DMS79 treated with DMSO at 0.1 percent for 48 hours (cell line): ENCODE measurements at regions not wholly inside any gene's neighbourhood (a gene's known extent, or its start where the extent isn't known, plus 50 kb on each side); places are given as distances from the start of the nearest gene placed in this dataset.
"Not testable (repeated sequence)": the region's sequence is repeated elsewhere in the genome, so short reads cannot be mapped to it uniquely, and the experiment has no call there.

Source experiments
- DNase-seq: peaks from one replicate; lab custom pipeline; 2025; lab: John Stamatoyannopoulos, UW

GRCh38 chr6:21918666-21919065 is 325.1 kb downstream of the SOX4 start:
- no peak for DNase-seq

- no peak for DNase-seq
Observed at GRCh38 chr6:21922086-21922485, 328.5 kb downstream of the SOX4 start.

- DNase-seq, result no peak
Observed at GRCh38 chr6:21924002-21924401, 330.5 kb downstream of the SOX4 start.

GRCh38 chr6:21928827-21929226 is 335.3 kb downstream of the SOX4 start:
- DNase-seq, result no peak

GRCh38 chr6:21931641-21932335 is 338.2 kb downstream of the SOX4 start:
- DNase-seq, result no peak

- no peak for DNase-seq
Observed at GRCh38 chr6:21933351-21933750, 339.8 kb downstream of the SOX4 start.

- DNase-seq, result no peak
Observed at GRCh38 chr6:21935142-21935541, 341.6 kb downstream of the SOX4 start.

- DNase-seq, result no peak
Observed at GRCh38 chr6:21935561-21936028, 342.0 kb downstream of the SOX4 start.

- no peak for DNase-seq
Observed at GRCh38 chr6:21937466-21937865, 343.9 kb downstream of the SOX4 start.

GRCh38 chr6:21939066-21939465 is 345.5 kb downstream of the SOX4 start:
- DNase-seq, result not testable (repeated sequence)

- no peak for DNase-seq
Observed at GRCh38 chr6:21941926-21942325, 348.4 kb downstream of the SOX4 start.

GRCh38 chr6:21942897-21943296 is 349.3 kb downstream of the SOX4 start:
- no peak for DNase-seq

- no peak for DNase-seq
Observed at GRCh38 chr6:21946298-21946783, 350.5 kb downstream of the PRL start.

- DNase-seq, result not testable (repeated sequence)
Observed at GRCh38 chr6:21947227-21947626, 349.6 kb downstream of the PRL start.

GRCh38 chr6:21947731-21948386 is 349.0 kb downstream of the PRL start:
- no peak for DNase-seq

- peak; percentile 93 for DNase-seq
Observed at GRCh38 chr6:21949211-21949801, 347.5 kb downstream of the PRL start.

GRCh38 chr6:21952367-21952766 is 344.5 kb downstream of the PRL start:
- no peak for DNase-seq

GRCh38 chr6:21953831-21954801 is 342.7 kb downstream of the PRL start:
- peak; percentile 18 for DNase-seq

- no peak for DNase-seq
Observed at GRCh38 chr6:21955053-21955595, 341.7 kb downstream of the PRL start.

- DNase-seq, result no peak
Observed at GRCh38 chr6:21955951-21956350, 340.9 kb downstream of the PRL start.

- DNase-seq, result no peak
Observed at GRCh38 chr6:21958428-21958827, 338.4 kb downstream of the PRL start.

- no peak for DNase-seq
Observed at GRCh38 chr6:21961226-21961625, 335.6 kb downstream of the PRL start.
